GDM1 (cell line): ENCODE measurements at regions not wholly inside any gene's neighbourhood (a gene's known extent, or its start where the extent isn't known, plus 50 kb on each side); places are given as distances from the start of the nearest gene placed in this dataset.
"Not testable (repeated sequence)": the region's sequence is repeated elsewhere in the genome, so short reads cannot be mapped to it uniquely, and the experiment has no call there.

ENCODE experiments used
- DNase-seq: peaks from one replicate; lab custom pipeline; 2025; lab: John Stamatoyannopoulos, UW

DNA sequence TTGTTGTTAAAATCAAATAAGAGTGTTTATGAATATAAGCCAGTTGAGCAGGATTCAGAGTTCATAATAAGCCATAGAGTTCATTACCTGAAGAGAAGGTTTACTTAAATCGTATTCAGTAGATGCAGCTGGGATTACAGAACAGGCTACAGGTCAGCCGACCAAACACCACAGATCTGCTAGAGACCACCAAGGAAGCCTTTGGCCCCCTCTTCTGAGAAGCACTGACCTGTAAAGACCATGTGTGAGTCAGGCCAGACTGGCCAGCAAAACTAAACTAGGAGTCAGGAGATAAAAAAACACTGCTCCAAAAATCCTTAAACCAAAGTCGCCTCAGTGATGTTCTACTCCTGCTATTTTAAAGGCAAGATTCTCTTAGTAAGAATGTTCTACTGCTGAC, 1125.5 kb downstream of the FAT4 start:
- DNase-seq = no peak

DNA sequence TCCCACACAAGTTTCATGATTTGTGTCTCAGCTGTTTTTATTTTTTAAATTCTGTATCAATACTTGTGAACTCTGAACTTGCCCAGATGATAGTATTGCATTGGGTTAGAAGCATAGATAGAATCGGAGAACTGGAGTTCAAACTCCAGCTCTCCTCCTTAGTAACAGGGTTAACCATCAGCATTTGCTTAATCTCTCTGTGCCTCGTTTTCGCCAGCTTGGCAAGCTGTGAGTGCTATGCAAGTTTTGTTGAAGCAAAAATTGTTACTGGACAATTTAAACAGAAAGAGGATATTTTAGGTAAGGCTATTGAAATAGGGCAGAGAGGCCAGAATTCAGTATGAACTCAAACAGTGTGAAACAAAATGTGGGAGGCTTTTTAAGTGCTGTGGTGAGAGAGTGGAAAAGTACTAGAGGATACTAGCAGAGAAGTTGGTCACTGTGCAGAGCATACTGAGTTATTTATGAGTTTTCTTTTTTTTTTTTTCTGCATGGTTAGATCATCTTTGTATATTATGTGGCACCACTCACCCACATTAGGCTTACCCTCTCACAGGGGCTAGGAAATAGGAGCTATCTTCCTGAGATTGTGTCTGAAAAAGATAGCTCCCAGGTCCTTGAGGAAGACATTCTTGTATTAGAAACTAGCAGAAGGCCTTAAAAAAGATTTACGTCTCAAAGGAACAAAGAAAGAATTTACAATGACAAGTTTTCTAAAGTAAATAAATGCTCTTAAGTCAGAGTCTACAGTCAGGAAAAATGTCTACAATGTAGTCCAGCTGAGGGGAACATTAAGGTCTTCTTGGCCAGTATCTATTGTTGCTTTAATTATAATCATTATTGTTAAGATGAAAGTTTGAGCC, 1126.6 kb downstream of the FAT4 start:
- DNase-seq = no peak

DNA sequence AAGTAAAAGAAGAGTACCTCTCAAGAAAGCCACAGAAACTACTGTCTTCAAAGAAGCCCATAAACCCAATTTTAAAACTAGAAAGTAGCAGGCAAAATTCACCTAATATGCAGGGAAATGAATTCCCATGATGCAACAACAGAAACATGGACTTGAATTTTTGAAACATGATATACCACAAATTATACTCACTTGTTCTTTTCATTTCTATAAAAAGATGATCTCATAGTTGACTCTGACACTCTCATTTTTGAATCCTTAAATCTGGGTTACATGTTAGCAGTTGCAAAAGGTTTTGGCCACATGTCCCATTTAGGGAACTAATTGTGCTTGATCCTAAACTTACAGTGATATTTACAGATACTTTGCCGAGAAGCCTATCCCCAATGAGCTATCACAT, 1130.8 kb downstream of the FAT4 start:
- no peak for DNase-seq

DNA sequence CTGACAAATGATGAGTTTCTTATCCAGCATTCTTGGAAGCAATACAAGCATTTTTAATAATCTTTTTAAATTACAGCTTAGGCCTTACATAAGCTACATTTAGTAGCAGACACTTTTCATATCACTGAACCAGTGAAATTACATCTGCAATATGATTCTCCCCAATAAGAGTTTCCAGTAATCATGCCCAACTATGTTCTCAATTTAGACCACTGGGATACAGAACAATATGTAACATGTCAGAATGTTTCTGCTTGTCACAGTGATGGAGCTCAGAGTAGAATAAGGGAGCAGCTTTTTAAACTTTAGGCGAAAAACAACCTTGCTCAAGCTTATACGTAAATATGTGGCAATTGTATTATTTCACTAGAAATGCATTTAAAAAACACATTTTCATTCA, 1132.2 kb downstream of the FAT4 start:
- DNase-seq = no peak

DNA sequence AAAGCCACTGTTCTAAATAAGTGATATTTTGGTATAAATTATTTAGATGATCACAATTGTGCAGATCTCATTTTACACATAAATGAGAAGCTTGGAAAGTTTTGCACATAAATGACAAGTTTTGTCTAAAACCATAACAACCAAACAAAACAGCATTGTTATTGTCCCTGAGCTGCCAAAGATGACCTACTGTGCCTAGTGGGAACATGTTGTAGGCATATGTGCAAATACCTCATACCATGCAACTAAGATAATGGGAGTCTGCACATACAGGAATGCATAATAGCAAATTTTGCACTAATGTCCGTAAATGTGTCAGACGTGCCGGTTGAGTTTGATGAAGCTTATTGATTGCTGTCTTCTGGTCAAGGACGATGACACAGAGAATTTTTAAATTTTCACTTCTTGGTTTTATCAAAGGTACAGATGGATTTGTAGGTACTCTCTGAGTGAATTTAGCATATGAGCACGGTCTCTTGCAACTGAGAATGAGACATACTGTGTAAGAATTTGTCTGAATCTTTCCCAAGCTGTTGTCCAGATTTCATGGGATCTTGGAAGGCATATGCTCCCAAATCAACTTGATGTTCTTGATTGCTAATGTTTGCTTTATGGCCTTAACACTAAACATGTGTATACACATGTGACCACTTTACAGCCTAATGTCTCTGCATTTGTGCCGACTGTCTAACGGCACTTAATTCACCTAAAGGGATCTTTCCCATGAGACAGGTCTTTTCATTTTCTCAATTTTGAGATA, 1133.5 kb downstream of the FAT4 start:
- no peak for DNase-seq

DNA sequence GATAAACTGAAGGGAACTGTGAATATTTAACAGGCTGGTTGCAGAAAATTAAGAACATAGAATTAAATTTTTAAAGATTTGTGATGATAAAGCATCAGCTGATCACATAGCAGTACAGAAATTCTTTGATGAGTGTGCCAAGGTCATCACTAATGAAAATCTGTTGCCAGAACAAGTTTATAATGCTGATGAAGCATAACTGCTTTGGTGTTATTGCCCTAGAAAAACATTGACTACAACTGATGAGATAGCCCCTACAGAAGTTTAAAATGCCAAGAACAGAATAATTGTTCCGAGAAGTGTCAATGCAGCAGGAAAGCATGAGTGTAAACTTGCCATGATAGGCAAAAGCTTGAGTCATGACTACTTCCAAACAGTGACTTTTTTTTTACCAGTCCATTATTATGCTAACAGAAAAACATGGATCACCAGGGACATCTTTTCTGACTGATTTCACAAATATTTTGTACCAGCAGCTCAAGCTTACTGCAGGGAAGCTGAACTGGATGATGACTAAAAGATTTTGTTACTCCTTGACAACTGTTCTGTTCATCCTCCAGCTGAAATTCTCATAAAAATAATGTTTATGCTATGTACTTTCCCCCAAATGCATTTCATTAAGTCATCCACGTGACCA, 1136.6 kb downstream of the FAT4 start:
- no peak for DNase-seq

DNA sequence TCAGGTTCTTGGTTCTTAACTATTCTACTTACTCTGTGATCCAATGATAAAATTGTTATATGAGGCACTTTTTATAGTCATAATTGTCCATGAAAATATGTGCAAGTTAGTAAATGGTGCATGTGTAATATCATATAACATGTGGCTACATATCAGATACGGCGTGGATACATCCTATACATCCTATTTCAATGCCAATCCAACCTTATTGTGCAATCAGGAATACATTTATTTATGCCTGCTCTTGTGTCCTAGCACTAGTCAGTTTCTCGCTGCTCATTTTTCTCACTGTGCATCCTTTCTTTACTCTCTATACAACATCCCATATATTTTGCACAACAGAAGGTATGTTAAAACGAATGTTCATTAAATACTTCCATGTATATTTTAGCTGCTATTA, 1141.1 kb downstream of the FAT4 start:
- no peak for DNase-seq

DNA sequence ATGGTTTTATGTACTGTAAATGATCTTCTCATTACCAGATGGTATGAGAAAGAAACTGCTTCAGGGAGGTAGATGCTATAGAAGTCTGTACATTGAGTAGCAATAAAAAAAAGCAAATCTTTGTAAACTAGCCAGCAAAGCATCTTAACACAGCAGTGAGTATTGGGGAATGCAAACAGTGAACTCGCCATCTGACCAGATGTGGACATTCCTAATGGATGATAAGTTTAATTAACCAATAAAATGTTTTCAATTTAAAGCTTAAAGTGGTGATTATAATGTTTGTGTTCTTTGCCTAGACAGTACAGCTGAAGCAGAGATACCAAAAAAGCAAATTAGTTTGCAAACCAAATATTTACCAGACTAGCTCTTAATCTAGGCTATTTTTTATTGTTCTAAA, 1144.2 kb downstream of the FAT4 start:
- DNase-seq = no peak

DNA sequence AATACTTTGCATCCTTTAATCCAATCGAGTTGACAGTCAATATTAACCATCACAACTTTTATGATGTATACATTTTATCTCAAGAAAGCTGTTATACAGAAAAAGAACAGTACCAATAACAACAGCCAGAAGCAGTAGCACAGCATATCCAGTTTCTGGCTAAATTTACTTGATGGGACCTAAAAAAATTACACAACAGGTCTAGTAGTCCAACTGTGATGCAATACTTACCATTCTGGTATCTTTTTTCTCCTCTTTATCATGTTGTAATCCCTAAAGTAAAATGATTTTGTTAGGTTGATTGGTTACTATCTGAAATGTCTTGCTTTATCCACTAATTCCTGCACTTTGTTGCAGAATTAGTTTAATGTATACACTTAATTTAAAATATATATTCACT, 1150.6 kb downstream of the FAT4 start:
- no peak for DNase-seq

DNA sequence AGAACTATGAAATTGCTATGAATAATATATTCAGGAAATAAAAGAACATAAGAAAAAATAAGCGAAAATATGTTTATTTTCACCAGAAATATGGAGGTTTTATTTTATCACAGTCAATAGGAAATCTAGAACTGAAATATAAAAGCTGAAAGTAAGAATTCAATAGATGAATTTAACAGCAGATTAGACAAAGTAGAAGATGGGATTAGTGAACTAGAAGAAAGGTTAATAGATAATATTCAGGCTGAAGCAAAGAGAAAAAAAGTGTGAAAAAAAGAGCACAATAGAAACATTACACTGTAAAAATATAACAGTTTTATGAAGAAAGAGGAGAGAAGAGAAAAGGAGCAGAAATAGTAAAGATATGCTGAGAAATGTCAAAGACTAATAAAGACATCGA, 1152.1 kb downstream of the FAT4 start:
- DNase-seq = no peak

DNA sequence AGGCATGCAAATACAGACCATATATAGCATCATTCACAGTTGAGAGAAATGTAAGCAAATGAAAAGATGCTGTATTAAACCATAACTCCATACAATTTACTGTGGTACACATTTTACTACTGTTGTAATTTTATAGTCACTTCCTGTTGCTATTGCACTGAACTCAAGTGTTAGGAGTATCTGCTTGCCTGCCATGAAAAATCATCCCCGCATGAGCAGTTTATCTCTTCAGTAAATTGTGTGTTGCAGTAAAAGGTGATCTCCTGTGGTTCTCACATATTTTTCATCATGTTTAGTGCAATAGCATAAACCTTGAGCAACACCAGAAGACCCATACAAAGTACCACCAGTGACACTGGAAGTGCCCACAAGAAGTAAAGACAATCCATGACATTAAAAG, 1153.4 kb downstream of the FAT4 start:
- DNase-seq = no peak

DNA sequence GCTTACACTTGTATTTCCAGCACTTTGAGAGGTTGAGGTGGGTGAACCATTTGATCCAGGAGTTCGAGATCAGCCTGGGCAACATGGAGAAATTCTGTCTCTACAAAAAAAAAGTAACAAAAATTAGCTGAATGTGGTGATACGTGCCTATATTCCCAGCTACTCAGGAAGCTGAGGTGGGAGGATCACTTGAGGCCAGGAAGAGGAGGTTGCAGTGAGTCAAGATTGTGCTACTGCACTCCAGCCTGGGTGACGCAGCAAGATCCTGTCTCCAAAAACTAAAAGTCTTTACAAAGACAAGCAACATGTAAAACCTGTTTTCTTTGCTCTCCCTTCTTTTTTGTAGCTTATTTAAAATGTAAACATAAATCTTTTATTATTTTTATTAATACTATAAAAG, 1156.1 kb downstream of the FAT4 start:
- DNase-seq = no peak

DNA sequence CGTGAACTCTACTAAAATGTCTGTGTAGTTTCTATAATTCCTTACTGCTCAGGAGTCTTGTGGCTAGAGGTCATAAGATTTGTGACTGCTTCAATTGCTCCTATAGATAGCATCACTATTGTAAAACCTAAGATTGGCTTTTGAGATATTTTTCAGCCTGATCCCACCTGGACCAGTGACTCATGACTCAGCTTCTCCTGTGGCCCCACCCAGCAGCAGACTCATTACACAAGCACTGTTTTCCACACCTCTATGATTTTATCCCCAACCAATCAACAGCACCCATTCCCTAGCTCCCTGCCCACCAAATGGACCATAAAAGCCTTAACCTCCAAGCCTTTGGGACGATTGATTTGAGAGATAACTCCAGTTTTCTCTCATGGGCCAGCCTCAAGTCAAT, 1157.0 kb upstream of the INTU start:
- DNase-seq = no peak

DNA sequence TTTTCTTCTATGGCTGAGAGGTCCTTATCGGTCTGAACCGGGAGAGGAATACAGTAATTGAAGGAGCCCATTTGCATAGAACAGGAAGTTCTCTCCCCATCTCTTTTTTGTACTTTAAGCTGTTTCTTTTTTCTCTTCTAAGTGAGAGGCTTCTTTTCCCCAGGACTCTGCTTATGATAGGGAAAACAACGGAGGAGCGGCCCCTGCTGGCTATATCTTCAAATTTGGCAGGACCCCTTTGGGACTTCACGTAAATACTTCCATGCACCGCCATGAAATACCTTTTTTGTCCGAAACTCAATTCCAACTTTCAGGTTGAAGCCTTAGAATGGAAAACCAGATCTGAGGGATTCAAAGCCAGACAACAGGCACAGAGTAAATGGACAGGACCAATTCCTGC, 1153.0 kb upstream of the INTU start:
- DNase-seq = no peak

DNA sequence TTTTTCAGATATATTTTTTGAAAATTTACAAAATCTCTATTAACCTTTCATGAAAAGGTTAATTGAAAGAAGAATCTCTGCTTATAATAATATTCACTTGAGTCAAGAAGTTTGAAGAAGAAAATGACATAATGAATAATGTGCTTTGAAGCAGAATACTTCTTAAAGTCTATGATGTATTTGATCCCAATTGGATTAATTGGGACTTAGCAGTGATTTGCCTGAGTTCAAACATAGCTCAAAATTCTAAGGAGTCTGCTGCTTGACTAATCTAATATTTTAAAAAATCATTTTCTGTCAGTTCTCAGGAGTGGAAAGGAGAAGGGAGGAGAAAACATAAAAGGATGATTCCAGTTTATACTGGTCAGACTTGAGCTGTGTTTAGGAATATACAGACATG, 1150.4 kb upstream of the INTU start:
- no peak for DNase-seq

DNA sequence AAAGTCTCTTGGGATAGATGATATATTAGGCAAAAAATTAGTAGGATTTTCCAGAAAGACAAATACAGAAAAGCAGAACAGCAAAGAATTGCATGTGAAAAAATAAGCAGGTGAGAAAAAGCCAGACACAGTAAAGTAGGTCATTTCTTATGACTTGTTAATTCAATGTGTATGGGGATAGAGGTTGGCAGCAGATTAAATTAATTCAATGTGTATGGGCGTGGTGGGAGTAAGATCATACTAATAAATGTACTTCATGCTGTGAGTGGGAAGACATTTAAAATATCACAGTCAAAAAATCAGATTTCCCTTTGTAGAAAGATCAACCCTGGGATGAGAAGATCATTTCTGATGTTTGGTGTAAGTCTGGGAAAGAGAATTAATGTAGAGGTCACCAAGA, 1146.4 kb upstream of the INTU start:
- no peak for DNase-seq

DNA sequence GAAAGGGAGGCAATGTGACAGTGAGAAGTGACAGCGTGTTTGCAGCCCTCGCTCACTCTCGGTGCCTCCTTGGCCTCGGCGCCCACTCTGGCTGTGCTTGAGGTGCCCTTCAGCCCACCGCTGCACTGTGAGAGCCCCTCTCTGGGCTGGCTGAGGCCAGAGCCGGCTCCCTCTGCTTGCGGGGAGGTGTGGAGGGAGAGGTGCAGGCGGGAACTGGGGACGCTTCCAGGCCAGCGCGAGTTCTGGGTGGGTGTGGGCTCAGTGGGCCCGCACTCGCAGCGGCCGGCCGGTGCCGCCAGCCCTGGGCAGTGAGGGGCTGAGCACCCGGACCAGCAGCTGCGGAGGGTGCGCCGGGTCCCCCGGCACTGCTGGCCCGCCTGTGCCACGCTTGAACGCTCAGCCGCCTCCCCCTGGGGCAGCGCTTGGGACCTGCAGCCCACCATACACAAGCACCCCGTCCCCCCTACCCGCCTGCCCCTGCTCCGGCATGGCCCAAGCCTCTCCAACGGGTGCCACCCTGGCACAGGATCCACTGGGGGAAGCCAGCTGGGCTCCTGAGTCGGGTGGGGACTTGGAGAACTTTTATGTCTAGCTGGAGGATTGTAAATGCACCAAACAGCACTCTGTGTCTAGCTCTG, 1142.8 kb upstream of the INTU start:
- DNase-seq = no peak

DNA sequence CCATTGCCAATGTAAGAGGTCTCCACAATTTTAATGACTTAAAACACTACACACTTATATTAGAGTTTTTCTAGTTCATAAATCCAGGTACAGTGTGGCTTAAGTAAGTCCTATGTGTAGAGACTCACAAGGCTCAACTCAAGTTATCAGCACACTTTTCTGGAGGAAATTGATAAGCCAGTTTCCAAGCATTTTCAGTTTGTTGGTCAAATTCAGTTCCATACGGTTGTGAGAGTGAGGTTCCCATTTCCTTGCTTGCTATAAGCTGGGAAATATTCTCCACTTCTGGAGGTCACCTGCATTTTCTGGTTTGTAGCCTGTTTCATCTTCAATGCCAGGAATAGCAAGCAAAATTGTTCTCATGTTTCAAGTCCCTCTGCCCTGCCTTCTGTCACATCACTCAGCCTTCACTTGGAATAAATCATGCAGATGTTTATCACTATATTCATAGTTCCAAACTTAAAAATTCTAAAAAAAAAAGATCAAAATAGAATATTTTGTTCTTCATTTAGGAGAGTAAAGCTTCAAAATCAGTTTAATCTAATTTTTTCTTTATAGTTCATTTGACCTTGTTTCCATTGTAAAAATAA, 1137.5 kb upstream of the INTU start:
- DNase-seq = no peak

DNA sequence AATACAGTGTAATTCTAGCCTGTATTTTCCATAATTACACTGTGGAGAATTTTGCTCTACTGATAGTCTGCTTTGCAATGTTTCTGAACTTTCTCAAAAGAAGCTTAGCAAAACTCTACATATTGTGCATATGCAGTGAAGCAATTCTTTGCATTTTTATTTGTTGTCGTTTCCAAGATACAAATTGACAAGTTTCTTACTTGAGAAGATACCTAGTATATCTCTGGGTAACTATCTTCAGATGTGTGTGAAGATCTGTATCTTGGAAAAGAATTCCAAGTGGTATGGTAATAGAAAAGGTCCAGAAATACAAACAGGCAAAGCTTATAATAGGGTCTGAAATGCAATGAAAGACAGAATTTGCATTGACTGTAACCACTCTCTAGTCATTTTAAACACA, 1119.8 kb upstream of the INTU start:
- DNase-seq = no peak

DNA sequence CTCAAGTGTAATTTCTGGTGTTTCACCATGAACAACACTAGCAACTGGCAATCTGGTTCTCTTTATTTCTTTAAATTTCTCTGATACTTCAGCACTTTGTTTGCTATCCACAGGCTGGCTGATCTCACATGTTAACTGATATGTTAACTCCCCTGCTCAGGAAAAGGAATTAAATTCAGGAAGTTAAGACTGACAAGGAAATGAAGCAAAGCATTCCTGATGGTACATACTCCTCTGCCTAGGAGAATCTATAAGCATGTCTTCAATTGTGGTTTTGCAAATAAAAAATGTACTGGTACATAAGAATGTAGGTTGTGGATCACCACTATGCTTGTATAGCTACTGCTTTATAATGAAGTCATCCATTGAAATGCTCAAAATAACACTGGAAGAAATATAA, 1119.2 kb upstream of the INTU start:
- no peak for DNase-seq

DNA sequence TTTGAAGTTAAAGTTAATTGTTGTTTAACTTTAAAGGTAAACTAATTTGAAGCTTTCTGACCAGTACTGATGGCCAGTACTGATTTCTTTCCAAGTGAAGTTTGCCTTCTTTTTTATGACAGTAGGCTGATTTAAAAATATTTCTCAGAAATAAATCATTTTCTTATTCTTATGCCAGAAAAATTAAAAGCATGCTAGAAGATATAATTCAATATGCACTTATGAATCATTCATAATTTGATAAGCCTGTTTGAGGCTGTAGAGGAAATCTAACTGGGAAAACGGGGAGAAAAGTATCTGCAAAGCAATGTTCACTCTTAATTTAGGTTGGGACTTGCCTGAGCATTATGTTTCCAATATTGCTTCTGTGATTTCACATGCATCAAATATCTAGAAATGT, 1112.0 kb upstream of the INTU start:
- DNase-seq = no peak

DNA sequence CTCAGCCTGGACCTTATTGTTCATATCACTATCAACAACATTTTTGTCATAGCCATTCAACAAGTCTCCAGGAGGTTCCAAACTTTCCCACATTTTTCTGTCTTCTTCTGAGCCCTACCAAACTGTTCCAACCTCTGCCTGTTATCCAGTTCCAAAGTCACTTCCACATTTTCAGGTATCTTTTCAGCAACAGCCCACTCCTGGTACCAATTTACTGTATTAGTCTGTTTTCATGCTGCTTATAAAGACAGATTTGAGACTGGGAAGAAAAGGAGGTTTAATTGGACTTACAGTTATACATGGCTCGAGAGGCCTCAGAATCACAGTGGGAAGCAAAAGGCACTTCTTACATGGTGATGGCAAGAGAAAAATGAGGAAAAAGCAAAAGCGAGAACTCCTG, 1107.4 kb upstream of the INTU start:
- not testable (repeated sequence) for DNase-seq
